Liver (tissue), 3 donors: ENCODE measurements at regions not wholly inside any gene's neighbourhood (a gene's known extent, or its start where the extent isn't known, plus 50 kb on each side); places are given as distances from the start of the nearest gene placed in this dataset.

Experiments used
- CTCF ChIP-seq: fragments of 150-350 bp; IDR thresholded peaks from 2 replicates; pipeline ENCODE4 v1.5.1; 2017; ENCODE audit warnings: improper control_type of control experiment, low read depth, low read length; ENCODE audit not compliant: missing input control
- HNF4A ChIP-seq, 2 donors: conservative IDR thresholded peaks; 2 replicates each; pipeline ENCODE4 v1.6.1; 2016; ENCODE audit warnings: antibody characterized with exemption in 2 of 2, mild to moderate bottlenecking in 2 of 2
- HNF4G ChIP-seq: IDR thresholded peaks from 2 replicates; pipeline ENCODE4 v1.6.1; 2016; ENCODE audit warnings: antibody characterized with exemption
- JUND ChIP-seq, 2 donors: IDR thresholded peaks; 2 replicates each; pipeline ENCODE4 v1.6.1; 2016; ENCODE audit warnings: antibody characterized with exemption in 2 of 2
- NR2F2 ChIP-seq: IDR thresholded peaks from 2 replicates; pipeline ENCODE4 v1.6.1; 2016; ENCODE audit warnings: antibody characterized with exemption
- RAD21 ChIP-seq, 2 donors: IDR thresholded peaks; 2 replicates each; pipeline ENCODE4 v1.6.1; 2016; ENCODE audit warnings: antibody characterized with exemption in 2 of 2, mild to moderate bottlenecking in 2 of 2
- ZBTB33 ChIP-seq: IDR thresholded peaks from 2 replicates; pipeline ENCODE4 v1.6.1; 2016; ENCODE audit warnings: antibody characterized with exemption
- donor health status: healthy.
- donor health status: healthy.

GRCh38 chr16:82454566-82454965 is 172.2 kb upstream of the CDH13 start:
- TF ChIP-seq CTCF (no peak), ZBTB33 (no peak), RAD21 (IDR thresholded peaks at IDR 0.05) (no peak), HNF4A (conservative IDR thresholded peaks at IDR 0.05) (no peak), HNF4G (no peak), JUND (IDR thresholded peaks at IDR 0.05) (no peak), NR2F2 (no peak)
